Activated CD4-positive, alpha-beta T cell treated with anti-CD3 and anti-CD28 coated beads for 36 hours (primary cell): ENCODE measurements at regions not wholly inside any gene's neighbourhood (a gene's known extent, or its start where the extent isn't known, plus 50 kb on each side); places are given as distances from the start of the nearest gene placed in this dataset.
"Not testable (repeated sequence)": the region's sequence is repeated elsewhere in the genome, so short reads cannot be mapped to it uniquely, and the experiment has no call there.

Experiments
- ATAC-seq: fragments of 200-7000 bp; cut with Tn5 transposase; one replicate; pipeline ENCODE4 v1.10.0; 2021; ENCODE audit warnings: mild to moderate bottlenecking, moderate library complexity
- CTCF ChIA-PET: fragments of 350-600 bp; sonication (Branson Sonifier 250); formaldehyde crosslinking; loops from one replicate; lab custom pipeline; 2021; ENCODE audit warnings: antibody characterized with exemption; lab: Charles Lee
- POLR2A ChIA-PET: fragments of 350-600 bp; sonication (Branson Sonifier 250); formaldehyde crosslinking; loops from one replicate; lab custom pipeline; 2021; ENCODE audit warnings: antibody characterized with exemption, inconsistent platforms; lab: Charles Lee
- DNase-seq: peaks from one replicate; pipeline ENCODE4 v3.0.0-alpha.2; 2020
- H3K27ac Mint-ChIP-seq: one replicate; pipeline ENCODE4 v1.8.0; 2021; ENCODE audit warnings: mixed read lengths
- H3K27me3 Mint-ChIP-seq: one replicate; pipeline ENCODE4 v1.8.0; 2021; ENCODE audit warnings: mixed read lengths
- H3K36me3 Mint-ChIP-seq: one replicate; pipeline ENCODE4 v1.8.0; 2021; ENCODE audit warnings: low read depth, mixed read lengths
- H3K4me1 Mint-ChIP-seq: one replicate; pipeline ENCODE4 v1.8.0; 2021; ENCODE audit warnings: mixed read lengths
- H3K4me3 Mint-ChIP-seq: one replicate; pipeline ENCODE4 v1.8.0; 2021; ENCODE audit warnings: mild to moderate bottlenecking, moderate library complexity, mixed read lengths
- H3K9me3 Mint-ChIP-seq: one replicate; pipeline ENCODE4 v1.8.0; 2021; ENCODE audit warnings: low read depth, mixed read lengths
- intact Hi-C, 2 experiments: fragments of 100-400 bp; cut with DNase I in 1 of 2; cut with micrococcal nuclease in 1 of 2; formaldehyde crosslinking; loops; one replicate each; pipeline versions ENCODE4 v1.14.2 to v1.15.1; 2022 to 2024; cut with DNase I, micrococcal nuclease

GRCh38 chr11:97611345-97611744 is 1221.5 kb downstream of the JRKL start:
- H3K4me3 Mint-ChIP-seq, result no peak overlapping the region
- intact Hi-C loops, result no loop called here
- H3K27ac Mint-ChIP-seq, result no peak overlapping the region
- H3K27me3 Mint-ChIP-seq, result no peaks in the 10 kb centered on the region
- ATAC-seq (no peak), DNase-seq (no peak)
- no peaks in the 10 kb centered on the region for H3K4me1 Mint-ChIP-seq
- H3K9me3 Mint-ChIP-seq, result peaks cover 9% of the 10 kb centered on the region
- ChIA-PET POLR2A (no interaction called here), CTCF (no interaction called here)
- no peaks in the 10 kb centered on the region for H3K36me3 Mint-ChIP-seq

- ATAC-seq, result no peak
- intact Hi-C loops, result no loop called here
- ChIA-PET POLR2A (no interaction called here), CTCF (no interaction called here)
- peaks cover 14% of the 10 kb centered on the region for H3K9me3 Mint-ChIP-seq
- H3K4me3 Mint-ChIP-seq, result no peak overlapping the region
- no peaks in the 10 kb centered on the region for H3K4me1 Mint-ChIP-seq
- DNase-seq, result no peak
- no peak overlapping the region for H3K27ac Mint-ChIP-seq
- no peaks in the 10 kb centered on the region for H3K36me3 Mint-ChIP-seq
- H3K27me3 Mint-ChIP-seq, result no peaks in the 10 kb centered on the region
Measured at GRCh38 chr11:97614606-97615005, 1224.8 kb downstream of the JRKL start.

GRCh38 chr11:97615546-97615945 is 1225.7 kb downstream of the JRKL start:
- Mint-ChIP-seq H3K27me3 (no peaks in the 10 kb centered on the region), H3K9me3 (peaks cover 12% of the 10 kb centered on the region), H3K4me1 (no peaks in the 10 kb centered on the region), H3K4me3 (no peak overlapping the region), H3K36me3 (no peaks in the 10 kb centered on the region), H3K27ac (no peak overlapping the region)
- ChIA-PET POLR2A (no interaction called here), CTCF (interaction anchor here (0.7 kb wide), 1 partner anchor 9 kb away, joined by 3 read pairs; no protein-coding TSS in a partner anchor)
- intact Hi-C loops, result no loop called here
- ATAC-seq (no peak), DNase-seq (no peak)

DNA sequence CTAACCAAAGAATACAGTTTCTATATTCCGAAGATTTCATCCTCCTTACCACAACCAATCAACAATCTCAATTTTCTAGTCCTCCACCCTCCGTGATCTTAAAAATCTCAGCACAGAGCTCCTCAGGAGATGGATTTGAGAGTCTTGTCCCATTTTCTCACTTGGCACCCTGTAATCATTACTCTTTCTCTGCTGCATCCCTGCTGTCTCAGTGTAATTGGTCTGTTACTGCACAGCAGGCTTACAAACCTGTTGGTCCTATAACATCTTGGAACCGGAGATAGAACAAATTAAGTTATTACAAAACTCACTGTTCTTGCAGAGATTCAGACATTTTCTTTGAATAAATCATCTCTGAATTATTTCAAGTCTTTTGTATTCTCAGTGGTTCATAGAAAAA is 1227.2 kb downstream of the JRKL start:
- Mint-ChIP-seq H3K4me3 (no peak overlapping the region), H3K27ac (no peak overlapping the region), H3K36me3 (no peaks in the 10 kb centered on the region), H3K27me3 (no peaks in the 10 kb centered on the region), H3K4me1 (no peaks in the 10 kb centered on the region), H3K9me3 (peaks cover 11% of the 10 kb centered on the region)
- no peak for ATAC-seq
- intact Hi-C loops, result no loop called here
- ChIA-PET POLR2A (no interaction called here), CTCF (no interaction called here)
- DNase-seq, result no peak

- POLR2A ChIA-PET, result no interaction called here
- DNase-seq (no peak), ATAC-seq (no peak)
- CTCF ChIA-PET, result no interaction called here
- intact Hi-C loops, result no loop called here
- Mint-ChIP-seq H3K4me1 (no peaks in the 10 kb centered on the region), H3K27ac (no peak overlapping the region), H3K4me3 (no peak overlapping the region), H3K9me3 (peaks cover 13% of the 10 kb centered on the region), H3K27me3 (no peaks in the 10 kb centered on the region), H3K36me3 (no peaks in the 10 kb centered on the region)
Measured at GRCh38 chr11:97620007-97620406, 1230.2 kb downstream of the JRKL start.

DNA sequence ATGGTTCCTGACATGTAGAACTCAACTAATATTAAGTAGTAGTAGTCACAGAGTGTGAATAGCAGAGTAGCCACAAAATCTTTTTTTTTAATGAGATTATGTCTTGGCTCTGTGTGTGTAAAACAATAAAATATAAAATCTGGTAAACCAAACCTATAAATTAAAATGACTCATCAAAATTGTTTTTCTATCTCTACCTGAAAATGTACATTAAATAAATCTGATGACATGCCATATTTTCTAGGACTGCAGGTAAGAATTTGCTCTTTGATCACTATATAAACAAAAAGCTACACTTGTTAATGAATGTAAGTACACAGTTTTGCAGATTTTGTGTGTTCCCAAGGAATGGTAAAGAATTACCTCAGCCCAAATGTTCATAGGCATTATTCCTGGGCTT is 1231.5 kb downstream of the JRKL start:
- no peak overlapping the region for H3K4me3 Mint-ChIP-seq
- peaks cover 13% of the 10 kb centered on the region for H3K9me3 Mint-ChIP-seq
- ChIA-PET POLR2A (no interaction called here), CTCF (no interaction called here)
- ATAC-seq (no peak), DNase-seq (no peak)
- H3K27ac Mint-ChIP-seq, result no peak overlapping the region
- no peaks in the 10 kb centered on the region for H3K27me3 Mint-ChIP-seq
- no peaks in the 10 kb centered on the region for H3K4me1 Mint-ChIP-seq
- no peaks in the 10 kb centered on the region for H3K36me3 Mint-ChIP-seq
- intact Hi-C loops, result no loop called here

GRCh38 chr11:97622795-97623194 is 1233.0 kb downstream of the JRKL start:
- no peaks in the 10 kb centered on the region for H3K4me1 Mint-ChIP-seq
- no peak overlapping the region for H3K4me3 Mint-ChIP-seq
- intact Hi-C loops, result no loop called here
- H3K9me3 Mint-ChIP-seq, result peaks cover 8% of the 10 kb centered on the region
- H3K36me3 Mint-ChIP-seq, result no peaks in the 10 kb centered on the region
- POLR2A ChIA-PET, result no interaction called here
- CTCF ChIA-PET, result interaction anchor here (0.6 kb wide), 1 partner anchor 168 kb away, joined by 3 read pairs; no protein-coding TSS in a partner anchor
- H3K27me3 Mint-ChIP-seq, result no peaks in the 10 kb centered on the region
- no peak overlapping the region for H3K27ac Mint-ChIP-seq
- DNase-seq, result no peak
- no peak for ATAC-seq

DNA sequence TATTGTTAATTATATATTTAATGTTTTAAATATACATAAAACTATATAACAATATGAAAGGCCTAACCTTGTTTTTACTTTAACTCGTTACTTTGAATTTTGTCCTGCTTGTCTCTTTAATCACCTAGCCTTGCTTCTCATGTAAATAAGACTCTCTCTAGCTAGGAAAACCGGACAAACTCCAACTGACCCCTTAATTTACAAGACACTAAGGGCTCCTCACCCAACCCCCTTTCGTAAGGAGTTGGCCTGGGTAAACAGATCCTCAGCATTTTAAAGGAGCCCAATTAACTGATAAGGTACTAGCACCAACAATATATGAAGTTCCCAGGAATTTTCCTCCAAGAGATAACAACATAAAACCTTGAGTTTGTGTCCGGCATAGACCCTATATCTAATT is 1246.9 kb downstream of the JRKL start:
- POLR2A ChIA-PET, intact Hi-C loops, H3K27me3 Mint-ChIP-seq, ATAC-seq, H3K27ac Mint-ChIP-seq, H3K36me3 Mint-ChIP-seq, H3K4me3 Mint-ChIP-seq, H3K4me1 Mint-ChIP-seq, DNase-seq, CTCF ChIA-PET: not testable (repeated sequence)
- peaks cover 17% of the 10 kb centered on the region for H3K9me3 Mint-ChIP-seq

DNA sequence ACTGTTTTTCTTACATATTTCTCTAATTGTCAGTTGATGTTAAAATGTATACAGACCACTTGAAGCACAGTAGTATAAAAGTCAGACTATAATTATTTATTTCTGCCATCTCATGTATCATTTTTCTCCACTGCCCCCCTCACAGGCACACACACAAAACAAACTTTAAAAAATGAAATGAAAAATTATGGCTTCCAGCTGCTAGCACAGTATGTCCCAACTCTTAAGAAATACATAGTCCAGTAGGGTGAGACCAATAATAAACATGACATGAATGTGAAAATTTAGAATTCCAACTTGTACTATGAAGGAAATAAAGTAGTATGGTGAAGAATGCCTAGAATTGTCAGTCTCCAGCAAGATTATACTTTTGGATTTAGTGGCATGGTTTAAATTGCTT is 1247.9 kb downstream of the JRKL start:
- CTCF ChIA-PET, result no interaction called here
- no peak overlapping the region for H3K27ac Mint-ChIP-seq
- DNase-seq (no peak), ATAC-seq (no peak)
- no peaks in the 10 kb centered on the region for H3K27me3 Mint-ChIP-seq
- H3K9me3 Mint-ChIP-seq, result peaks cover 16% of the 10 kb centered on the region
- no peaks in the 10 kb centered on the region for H3K36me3 Mint-ChIP-seq
- POLR2A ChIA-PET, result no interaction called here
- H3K4me3 Mint-ChIP-seq, result no peak overlapping the region
- intact Hi-C loops, result no loop called here
- H3K4me1 Mint-ChIP-seq, result no peaks in the 10 kb centered on the region

DNA sequence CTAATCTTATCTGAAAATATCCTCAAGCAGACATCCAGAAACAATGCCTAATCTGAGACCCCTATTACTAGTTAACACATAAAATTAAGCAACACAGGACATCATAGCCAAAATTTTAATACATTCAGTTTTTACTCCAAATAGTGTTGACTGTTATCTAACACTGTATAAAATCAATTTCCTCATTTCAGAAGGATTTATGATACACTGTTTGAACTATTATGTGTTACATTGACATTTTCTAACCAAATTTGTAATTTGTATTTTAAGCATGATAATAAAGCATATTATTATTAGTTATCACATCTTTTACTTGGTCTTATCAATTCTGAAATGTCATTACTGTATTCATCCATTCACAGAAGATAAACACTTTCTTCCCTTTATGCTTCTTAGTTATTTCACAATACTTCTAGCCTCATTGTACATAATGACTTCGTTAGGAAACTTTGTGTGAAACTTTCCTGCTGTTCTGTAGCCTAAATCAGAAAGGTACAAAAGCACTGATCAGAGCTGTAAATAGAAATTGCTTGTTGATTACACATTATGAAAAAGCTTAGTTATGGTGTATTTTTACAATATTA is 1248.9 kb downstream of the JRKL start:
- no peak overlapping the region for H3K4me3 Mint-ChIP-seq
- no peak overlapping the region for H3K27ac Mint-ChIP-seq
- no peaks in the 10 kb centered on the region for H3K4me1 Mint-ChIP-seq
- ChIA-PET CTCF (interaction anchor here (0.6 kb wide), 1 partner anchor 8 kb away, joined by 3 read pairs; no protein-coding TSS in a partner anchor), POLR2A (no interaction called here)
- no peaks in the 10 kb centered on the region for H3K27me3 Mint-ChIP-seq
- H3K9me3 Mint-ChIP-seq, result peaks cover 16% of the 10 kb centered on the region
- DNase-seq, result no peak
- intact Hi-C loops, result no loop called here
- ATAC-seq, result no peak
- no peaks in the 10 kb centered on the region for H3K36me3 Mint-ChIP-seq

GRCh38 chr11:97641988-97642387 is 1252.2 kb downstream of the JRKL start:
- DNase-seq (no peak), ATAC-seq (no peak)
- ChIA-PET CTCF (no interaction called here), POLR2A (no interaction called here)
- Mint-ChIP-seq H3K4me1 (no peaks in the 10 kb centered on the region), H3K27me3 (no peaks in the 10 kb centered on the region), H3K36me3 (no peaks in the 10 kb centered on the region), H3K27ac (no peak overlapping the region), H3K9me3 (peaks cover 11% of the 10 kb centered on the region), H3K4me3 (no peak overlapping the region)
- intact Hi-C loops, result no loop called here

- intact Hi-C loops, result no loop called here
- ATAC-seq (no peak), DNase-seq (no peak)
- CTCF ChIA-PET, result no interaction called here
- Mint-ChIP-seq H3K4me1 (no peaks in the 10 kb centered on the region), H3K36me3 (no peaks in the 10 kb centered on the region), H3K27ac (no peak overlapping the region), H3K4me3 (no peak overlapping the region), H3K27me3 (no peaks in the 10 kb centered on the region), H3K9me3 (peaks cover 11% of the 10 kb centered on the region)
- POLR2A ChIA-PET, result no interaction called here
Measured at GRCh38 chr11:97645736-97646135, 1255.9 kb downstream of the JRKL start.
